WI38 (cell line): ENCODE measurements at regions not wholly inside any gene's neighbourhood (a gene's known extent, or its start where the extent isn't known, plus 50 kb on each side); places are given as distances from the start of the nearest gene placed in this dataset.
A peak's percentile ranks its signal among the peaks of the same experiment; 100 is the strongest.
"Not testable (repeated sequence)": the region's sequence is repeated elsewhere in the genome, so short reads cannot be mapped to it uniquely, and the experiment has no call there.

ENCODE experiments used
- H3K4me3 ChIP-seq: 2 replicates; pipeline ENCODE4 v1.5.1; 2011; ENCODE audit warnings: low read depth, mild to moderate bottlenecking, control low read depth, low read length
- TF ChIP-seq, protein P1 (sequence below): IDR thresholded peaks from 2 replicates; pipeline ENCODE4 v1.5.1; 2012; ENCODE audit warnings: low read depth, mild to moderate bottlenecking, control low read depth, low read length

DNA sequence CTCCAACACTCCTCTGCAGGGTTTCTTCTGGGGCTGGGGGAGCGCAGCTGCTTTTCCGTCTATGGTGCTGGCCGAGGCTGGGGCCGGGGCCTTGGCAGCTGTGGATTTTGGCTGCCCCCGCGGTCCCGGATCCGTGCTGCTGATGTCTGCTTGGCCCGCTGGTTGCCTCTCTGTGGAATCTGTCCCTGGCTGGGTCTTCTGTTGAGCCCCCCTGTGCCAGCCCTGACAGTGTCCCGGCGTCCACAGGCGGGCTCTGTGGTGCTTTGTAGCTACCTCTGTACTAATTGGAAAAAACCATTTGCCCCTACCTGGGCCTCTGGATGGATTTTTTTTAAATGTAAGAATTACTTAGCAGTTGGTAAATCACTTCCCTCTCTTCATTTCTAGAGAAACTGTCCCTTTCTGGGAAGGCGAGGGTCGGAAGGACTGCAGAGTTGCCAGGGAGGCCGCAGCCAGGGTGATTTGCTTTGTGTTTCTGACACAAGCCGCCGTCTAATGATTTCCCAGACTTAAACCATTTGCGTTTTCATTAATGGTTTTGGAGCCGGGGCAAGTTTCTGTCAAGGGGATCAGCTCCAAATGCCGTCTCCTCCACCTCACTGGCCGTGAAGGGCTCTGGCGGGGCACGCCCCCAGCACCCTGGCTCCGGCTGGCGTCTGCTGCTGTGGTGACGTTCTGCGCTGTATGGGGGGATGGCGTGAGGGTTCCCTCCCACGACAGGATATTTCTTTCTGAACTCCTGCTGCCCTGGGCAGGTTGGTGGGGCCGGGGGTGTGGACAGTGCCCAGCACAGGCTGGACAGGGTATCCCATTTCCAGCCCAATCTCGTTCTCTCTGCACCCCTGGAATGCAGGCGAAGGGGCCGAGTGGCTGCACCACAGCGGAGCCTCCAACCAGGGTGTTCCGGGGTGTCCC is 201.7 kb downstream of the LAT start:
- not testable (repeated sequence) for H3K4me3 ChIP-seq

DNA sequence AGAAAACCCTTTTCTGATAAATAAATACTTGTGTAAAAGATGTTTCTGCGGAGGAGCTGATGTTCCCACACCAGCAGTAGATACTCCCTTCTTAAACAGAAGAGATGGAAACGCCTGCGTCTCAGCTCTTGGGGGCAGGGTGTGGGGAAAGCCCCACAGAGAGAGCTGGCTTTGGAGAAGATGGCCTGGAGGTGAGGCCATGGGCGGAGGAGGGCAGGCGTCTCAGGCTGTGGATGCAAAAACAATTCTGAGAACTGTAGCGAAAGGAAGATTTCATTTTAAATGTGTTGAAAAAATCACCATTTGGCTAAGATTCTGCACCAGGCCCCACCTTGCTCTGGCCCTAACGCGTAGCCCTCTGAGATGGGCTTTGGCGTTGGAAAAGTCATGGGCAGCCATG is 201.0 kb downstream of the LAT start:
- not testable (repeated sequence) for H3K4me3 ChIP-seq

DNA sequence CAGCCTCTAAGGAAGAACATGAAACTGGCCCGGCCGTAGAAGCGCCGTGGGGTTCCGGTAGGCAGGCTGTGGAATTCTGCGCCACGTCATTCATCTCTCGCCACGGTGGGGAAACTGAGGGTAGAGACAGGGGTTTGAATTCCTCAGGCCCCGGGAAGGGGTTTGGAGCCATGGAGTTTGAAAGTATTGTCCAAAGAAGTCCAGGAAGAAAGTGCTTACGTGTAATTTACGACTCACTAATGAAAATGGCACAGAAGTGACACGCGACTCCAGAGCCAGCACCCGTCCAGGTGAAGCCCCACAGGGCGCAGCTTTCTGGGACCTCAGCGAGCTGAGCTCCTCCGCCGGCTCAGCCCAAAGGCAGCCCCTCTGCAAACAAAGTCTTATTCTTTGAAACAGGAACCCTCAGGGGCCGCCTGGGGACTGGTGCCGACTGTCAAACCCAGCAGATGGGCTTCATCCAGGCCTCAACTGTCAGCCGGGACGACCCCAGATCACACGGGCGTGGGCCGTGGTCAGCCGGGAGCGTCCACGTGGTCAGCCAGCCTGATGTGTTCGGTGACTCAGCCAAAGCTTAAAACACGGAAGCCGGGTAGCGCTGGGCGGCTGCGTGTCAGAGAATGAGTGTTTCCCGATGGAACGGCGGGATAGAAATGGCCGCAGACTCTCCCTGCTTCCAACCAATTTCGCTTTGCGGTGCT is 200.0 kb downstream of the LAT start:
- H3K4me3 ChIP-seq, result not testable (repeated sequence)

DNA sequence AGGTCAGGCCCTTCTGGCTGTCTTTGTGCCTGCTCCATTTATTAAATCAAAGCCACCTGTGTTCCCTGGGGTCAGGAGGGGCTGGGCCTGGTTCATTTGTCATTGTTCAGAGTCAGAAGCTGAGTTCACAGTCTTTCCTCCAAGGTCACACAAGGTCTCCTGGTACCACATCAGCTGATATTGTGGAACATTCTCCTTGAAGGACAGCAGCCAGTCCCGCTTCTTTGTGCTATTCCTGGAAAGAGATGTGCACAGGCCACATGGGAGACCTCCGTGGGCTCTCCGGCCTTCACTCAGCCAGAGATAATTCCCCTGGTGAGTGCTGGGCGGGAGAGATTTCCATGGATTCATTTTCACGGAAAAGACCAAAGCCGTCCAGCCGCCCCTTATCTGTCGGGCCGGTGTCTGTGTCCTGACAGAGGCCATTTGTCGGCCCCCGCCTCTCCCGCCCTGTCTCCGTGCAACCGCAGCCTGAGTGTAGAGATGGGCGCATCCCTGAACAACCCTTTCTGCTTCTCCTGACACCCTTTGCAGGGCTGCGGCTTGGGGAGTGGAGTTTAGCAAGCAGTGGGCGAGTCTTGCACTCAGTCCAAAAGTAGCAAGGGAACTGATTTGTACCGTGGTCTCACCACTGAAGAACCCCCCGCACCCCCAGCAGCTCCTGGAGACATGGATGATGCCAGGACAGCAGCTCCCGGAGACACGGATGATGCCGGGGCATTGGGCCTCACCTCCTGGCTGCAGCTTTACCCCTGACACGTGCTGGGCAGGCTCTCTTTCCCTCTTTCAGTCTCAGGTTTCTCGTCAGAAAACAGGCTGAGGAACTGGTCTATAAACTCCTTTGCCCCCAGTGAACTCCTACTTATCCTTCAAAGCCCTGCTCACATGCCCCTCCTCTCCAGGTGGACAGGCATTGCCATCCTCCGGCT is 198.4 kb downstream of the LAT start:
- not testable (repeated sequence) for H3K4me3 ChIP-seq

DNA sequence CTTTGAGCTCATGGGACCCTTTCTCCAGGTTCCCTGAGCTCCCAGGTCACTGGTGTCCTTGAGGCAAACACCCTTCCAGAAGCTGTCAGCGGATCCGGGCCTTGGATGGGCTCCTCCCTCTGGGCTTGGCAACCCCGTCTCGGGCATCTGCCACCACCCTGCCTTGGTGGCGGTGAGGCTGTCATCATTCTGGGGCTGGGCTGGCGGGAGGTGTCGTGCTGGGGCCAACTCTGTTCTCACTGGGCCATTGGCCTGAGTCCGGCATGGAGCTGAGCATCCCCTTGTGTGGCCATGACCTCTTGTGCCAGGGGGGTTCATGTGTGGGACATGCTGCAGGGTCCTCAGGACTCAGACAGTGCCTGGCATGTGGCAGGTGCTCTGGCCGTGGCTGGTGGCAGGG is 197.6 kb downstream of the LAT start:
- TF ChIP-seq, protein P1, sequence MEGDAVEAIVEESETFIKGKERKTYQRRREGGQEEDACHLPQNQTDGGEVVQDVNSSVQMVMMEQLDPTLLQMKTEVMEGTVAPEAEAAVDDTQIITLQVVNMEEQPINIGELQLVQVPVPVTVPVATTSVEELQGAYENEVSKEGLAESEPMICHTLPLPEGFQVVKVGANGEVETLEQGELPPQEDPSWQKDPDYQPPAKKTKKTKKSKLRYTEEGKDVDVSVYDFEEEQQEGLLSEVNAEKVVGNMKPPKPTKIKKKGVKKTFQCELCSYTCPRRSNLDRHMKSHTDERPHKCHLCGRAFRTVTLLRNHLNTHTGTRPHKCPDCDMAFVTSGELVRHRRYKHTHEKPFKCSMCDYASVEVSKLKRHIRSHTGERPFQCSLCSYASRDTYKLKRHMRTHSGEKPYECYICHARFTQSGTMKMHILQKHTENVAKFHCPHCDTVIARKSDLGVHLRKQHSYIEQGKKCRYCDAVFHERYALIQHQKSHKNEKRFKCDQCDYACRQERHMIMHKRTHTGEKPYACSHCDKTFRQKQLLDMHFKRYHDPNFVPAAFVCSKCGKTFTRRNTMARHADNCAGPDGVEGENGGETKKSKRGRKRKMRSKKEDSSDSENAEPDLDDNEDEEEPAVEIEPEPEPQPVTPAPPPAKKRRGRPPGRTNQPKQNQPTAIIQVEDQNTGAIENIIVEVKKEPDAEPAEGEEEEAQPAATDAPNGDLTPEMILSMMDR, result no peak
- no peak overlapping the region for H3K4me3 ChIP-seq

DNA sequence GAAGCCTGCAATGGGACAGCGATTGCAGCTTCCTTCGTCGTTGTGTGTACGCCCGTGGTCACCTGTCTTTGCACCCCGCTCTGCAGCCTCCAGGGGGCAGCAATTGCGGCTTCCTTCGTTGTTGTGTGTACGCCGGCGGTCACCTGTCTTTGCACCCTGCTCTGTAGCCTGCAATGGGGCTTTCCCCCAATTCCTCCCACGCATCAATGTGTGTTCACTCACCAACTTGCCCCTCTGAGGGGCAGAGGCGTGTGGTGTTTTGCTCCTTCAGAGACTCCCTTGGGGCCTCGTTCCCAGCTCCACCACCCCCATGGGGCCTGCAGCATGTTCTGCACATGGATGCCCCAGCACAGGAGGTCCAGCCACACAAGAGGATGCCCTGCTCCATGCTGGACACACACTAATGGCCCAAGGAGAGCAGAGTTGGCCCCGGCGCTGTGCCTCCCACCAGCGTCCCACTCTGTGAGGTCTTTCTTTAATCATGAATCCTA is 197.1 kb downstream of the LAT start:
- not testable (repeated sequence) for H3K4me3 ChIP-seq

DNA sequence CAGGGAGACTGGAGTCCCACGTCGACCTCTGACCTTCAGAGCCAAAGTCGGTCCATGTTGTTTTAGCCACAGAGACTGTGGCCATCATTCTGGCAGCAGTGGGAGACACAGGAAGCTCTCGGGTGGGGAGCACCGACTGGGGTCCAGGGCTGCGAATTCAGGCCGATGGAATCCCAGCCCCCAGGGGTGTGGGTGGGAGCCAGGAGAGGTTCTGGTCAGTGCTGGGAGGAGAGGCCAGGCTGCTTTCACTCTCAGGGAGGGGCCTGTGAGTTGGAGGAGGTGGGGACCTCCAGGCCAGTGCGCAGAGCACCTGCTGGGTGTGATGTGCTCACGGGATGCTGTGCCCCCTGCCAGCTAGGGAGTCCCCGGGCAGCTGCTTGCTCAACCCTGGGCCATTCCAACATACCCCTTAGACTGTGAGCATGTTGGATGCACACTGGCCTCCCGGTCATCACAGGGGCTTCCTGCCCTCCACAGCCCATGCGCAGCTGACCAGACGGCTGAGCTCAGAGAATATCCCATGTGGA is 196.5 kb downstream of the LAT start:
- not testable (repeated sequence) for H3K4me3 ChIP-seq

DNA sequence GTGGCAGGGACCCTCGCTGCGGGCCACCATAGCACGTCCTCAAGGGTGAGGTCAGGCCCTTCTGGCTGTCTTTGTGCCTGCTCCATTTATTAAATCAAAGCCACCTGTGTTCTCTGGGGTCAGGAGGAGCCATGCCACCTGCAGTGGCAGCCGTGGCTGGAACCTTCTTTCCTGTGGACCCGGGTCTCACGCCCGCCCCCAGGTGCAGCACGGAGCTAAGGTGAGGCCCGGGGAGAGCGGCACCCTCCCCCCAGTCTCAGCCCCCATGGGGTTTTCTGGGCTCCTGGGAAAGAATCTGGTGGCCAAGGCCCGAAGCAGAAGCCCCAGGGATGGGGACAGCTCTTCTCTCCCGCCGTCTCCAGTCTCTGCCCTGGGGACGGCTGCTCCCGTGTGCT is 195.4 kb downstream of the LAT start:
- not testable (repeated sequence) for H3K4me3 ChIP-seq

DNA sequence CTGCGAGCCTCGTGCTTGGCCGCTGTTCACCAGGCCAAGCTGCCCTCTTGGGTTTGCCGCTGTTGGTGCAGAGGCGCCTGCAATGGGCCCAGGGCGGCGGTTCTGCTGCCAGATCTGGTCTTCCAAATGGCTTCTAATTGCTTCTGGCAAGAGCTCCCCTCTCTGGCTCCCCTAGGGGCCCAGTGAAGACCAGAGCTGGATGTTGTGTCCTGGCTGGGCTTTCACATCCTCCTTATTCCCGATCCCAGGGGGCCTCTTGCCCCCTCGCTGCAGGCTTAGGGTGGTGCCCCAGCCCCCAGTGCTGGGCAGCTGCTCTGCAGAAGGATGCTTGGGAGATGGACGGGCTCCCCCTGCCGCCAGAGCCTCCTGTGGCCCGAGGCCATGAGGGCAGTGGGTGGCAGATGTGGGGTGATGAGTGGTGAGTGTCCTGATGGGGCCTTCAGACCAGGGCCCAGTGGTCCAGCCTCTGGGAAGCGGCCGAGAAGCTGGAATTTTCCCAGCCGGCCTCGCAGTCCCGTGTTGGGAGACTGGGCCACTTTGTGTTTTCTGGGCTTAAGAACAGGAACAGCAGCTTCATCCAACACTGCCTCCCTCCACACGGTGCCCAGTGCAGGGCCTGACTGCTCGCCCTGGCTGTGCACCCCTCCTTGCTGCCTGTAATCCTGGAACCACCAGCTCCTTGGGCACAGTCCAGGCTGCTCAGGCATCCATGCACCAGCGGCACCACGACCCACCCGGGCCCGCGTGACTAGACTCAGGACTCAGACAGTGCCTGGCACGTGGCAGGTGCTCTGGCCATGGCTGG is 194.8 kb downstream of the LAT start:
- TF ChIP-seq, protein P1, result peak; percentile 38; the same call in 1 of the 2 replicates
- H3K4me3 ChIP-seq, result not testable (repeated sequence)

DNA sequence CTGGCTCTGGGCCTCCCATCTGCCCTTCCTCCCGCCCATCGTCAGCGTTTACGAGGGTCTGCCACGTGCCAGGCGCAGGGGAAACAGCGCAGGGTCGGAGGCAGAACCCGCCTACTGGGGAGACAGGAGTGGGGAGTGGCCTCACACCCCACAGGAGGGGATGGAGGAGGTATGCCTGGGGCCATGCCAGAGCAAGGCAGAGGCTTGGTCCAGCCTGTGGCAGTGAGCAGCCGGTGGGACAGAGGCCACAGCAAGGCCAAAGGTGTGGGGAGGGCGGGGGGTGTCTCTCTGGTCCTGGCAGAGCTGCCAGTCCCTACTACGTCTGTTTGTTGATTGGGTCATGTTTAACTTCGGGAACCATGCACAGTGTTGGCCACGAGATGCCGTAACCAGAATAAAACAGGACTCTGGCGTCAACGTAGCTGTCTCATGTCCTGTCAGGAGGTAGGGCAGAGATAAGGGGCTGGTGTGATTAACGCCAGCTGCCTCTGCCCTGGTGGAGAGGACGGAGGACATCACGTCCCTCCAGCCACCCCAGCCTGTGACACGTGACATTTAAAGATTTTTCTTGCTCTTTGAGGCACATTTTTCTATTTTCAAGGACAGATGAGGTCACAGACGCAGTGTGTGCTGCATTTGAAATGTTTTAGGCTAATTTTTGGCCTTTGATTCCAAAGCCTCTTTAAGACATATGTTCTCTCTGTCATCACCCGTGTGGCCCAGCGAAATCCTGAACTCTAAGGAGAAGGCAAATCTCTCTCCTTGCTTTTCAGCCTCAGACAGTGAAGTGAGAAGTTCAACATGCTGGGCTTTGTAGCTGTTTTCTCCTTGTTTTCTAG is 193.3 kb downstream of the LAT start:
- H3K4me3 ChIP-seq, result not testable (repeated sequence)

DNA sequence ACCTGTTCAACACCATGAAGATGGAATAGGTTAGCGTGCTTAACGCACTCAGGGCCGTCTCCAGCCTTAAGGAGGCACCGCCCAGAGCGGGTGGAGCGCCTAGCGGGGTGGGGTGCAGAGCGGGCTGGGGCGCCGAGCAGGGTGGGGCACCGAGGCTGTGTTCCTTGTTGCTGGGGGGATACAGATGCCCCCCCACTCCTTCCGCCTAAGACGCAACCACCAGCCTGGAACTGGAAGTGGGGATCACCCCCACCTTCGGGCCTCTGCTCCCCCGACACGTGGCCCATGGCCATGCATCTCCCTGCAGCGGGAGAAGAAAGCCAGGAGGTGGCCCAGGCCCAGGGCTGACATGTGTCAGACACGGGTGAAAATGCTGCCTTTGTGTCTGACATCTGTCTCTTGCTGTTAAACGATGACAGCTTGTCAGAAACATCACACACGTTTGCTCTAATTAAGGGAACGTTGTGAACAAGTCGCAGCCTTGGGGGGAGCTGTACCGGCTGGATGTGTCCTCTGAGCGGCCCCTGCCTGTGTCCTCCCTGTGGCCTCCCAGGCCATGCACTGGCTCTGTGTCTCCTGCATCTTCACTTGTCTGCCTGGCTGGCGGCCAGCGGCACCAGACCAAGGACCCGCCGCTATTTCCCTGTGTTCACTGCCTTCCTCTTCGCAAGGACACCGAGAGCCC is 192.5 kb downstream of the LAT start:
- not testable (repeated sequence) for H3K4me3 ChIP-seq

DNA sequence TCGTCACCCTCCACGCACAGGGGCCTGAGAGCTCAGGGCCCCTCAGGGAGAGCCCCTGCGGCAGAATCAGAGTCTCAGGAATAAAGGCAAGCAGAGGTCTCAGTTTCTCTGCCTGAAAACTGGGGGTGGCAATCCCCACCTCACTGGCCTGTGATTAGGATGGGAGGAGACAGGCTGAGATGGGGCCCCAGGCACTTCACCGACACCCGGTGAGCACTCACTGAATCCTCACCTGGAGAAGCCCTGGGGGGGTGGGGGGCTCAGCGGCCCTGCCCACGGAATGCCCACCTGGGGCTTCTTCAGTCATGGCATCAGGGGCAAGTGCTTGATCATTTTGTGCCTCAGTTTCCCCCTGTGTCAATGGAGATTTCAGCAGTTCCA is 192.0 kb downstream of the LAT start:
- not testable (repeated sequence) for H3K4me3 ChIP-seq

DNA sequence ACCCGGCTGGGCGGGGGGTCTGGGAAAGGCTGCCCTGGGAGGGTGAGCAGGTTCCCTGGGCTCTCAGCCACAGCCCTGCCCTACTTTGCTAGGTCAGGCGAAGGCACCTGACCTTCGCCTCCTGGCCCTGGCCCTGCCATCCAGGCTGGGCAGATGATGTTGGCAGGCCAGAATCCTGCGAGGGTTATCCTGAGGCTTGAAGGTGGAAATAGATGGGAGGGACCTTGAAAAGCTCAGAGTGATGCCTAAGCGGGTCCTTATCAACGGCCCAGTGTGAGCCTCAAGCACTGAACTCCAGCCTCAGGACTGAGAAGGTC is 191.3 kb downstream of the LAT start:
- H3K4me3 ChIP-seq, result not testable (repeated sequence)

DNA sequence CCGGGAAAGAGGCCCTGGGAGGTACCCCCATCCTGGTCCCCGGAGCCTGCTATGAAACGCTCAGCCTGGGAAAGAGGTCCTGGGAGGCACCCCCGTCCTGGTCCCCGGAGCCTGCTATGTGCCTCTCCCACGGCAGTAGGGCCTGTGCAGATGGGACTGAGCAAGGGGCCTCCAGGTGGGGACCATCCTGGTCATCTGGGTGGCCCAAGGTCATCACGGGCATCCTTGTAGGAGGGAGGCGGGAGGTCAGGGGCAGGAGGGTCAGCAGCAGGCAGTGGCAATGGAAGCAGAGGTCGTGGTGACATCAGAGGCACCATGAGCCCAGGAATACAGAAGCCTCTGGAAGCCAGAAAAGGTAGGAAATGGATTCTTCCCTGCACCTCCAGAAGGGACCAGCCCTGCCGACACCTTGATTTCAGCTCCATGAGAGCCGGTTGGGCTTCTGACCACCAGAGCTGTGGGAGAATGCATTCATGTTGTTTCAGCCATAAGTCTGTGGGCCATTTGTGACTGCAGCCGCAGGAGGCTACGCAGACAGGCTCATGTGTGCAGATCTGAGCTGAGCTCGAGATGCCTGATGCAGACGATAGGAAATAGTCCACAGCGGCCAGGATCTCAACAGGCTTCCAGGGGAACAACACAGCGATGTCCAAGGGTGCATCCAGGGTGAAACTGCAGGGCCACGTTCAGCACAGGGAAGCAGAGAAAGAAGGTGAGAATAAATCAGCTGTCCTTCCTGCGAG is 190.7 kb downstream of the LAT start:
- H3K4me3 ChIP-seq, result not testable (repeated sequence)
